HFFc6 (cell line): ENCODE measurements at regions not wholly inside any gene's neighbourhood (a gene's known extent, or its start where the extent isn't known, plus 50 kb on each side); places are given as distances from the start of the nearest gene placed in this dataset.

Experiments used
- DNase-seq: peaks from one replicate; pipeline ENCODE4 v3.0.0-alpha.2; 2018
- H3K27ac Mint-ChIP-seq: 2 replicates; pipeline ENCODE4 v1.8.0; 2020; ENCODE audit warnings: mild to moderate bottlenecking, mixed read lengths
- H3K27me3 Mint-ChIP-seq: 2 replicates; pipeline ENCODE4 v1.8.0; 2021; ENCODE audit warnings: mild to moderate bottlenecking, moderate library complexity, mixed read lengths; ENCODE audit not compliant: insufficient read depth
- H3K36me3 Mint-ChIP-seq: 2 replicates; pipeline ENCODE4 v1.8.0; 2021; ENCODE audit warnings: low read depth, mixed read lengths
- H3K4me1 Mint-ChIP-seq: 2 replicates; pipeline ENCODE4 v1.8.0; 2020; ENCODE audit warnings: low read depth, mixed read lengths
- H3K4me3 Mint-ChIP-seq: 2 replicates; pipeline ENCODE4 v1.8.0; 2020; ENCODE audit warnings: mild to moderate bottlenecking, moderate library complexity, mixed read lengths
- H3K9me3 Mint-ChIP-seq: 2 replicates; pipeline ENCODE4 v1.8.0; 2020; ENCODE audit warnings: mild to moderate bottlenecking, mixed read lengths
- CTCF ChIP-seq: fragments of 200-600 bp; sonication (generic); IDR thresholded peaks from 2 replicates; pipeline ENCODE4 v1.5.0; 2021; ENCODE audit warnings: antibody characterized with exemption, mild to moderate bottlenecking

DNA sequence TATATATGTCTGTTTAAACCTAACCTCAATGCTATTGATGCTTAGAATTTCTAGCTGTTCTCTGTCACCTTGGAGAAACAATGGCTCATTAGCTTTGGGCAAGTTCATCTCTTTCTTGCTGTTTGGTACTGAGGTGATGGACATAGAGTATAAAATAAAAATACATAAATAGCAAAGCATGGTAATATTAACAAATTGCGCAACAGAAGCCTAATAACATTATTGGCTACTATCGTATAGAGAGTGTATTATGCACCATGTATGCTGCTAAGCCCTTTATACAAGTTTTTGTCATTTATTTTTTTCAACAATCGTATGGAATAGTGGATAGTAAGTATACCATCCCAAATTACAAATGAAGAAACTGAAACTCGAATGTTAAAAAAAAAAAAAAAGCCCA is 100.1 kb downstream of the ICOS start:
- Mint-ChIP-seq H3K4me1 (no peaks in the 10 kb centered on the region), H3K4me3 (no peak overlapping the region), H3K27ac (no peak overlapping the region), H3K27me3 (peaks cover 4% of the 10 kb centered on the region), H3K9me3 (no peaks in the 10 kb centered on the region), H3K36me3 (no peaks in the 10 kb centered on the region)
- no peak for TF ChIP-seq CTCF
- no peak for DNase-seq

DNA sequence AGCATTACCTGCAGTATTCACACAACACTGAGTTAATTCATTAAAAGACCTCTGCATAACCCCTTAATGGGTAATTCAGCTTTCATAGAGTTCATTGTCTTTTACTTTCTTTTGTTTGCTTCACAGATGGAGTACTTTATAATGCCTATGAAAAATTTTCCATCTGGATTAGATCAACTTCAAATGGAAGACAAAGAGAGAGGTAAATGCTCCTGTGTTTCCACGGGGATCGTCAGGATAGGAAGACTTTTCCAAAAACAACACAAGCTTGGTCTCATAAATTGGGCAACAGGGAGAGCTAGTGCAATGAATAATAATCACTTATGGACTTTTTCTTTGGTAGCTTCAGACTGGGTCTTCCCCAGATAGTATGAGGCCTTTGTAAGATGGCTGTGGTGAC is 100.7 kb downstream of the ICOS start:
- no peak for DNase-seq
- no peaks in the 10 kb centered on the region for H3K9me3 Mint-ChIP-seq
- no peak overlapping the region for H3K27ac Mint-ChIP-seq
- peaks cover 4% of the 10 kb centered on the region for H3K27me3 Mint-ChIP-seq
- no peaks in the 10 kb centered on the region for H3K4me1 Mint-ChIP-seq
- no peaks in the 10 kb centered on the region for H3K36me3 Mint-ChIP-seq
- TF ChIP-seq CTCF, result no peak
- no peak overlapping the region for H3K4me3 Mint-ChIP-seq

GRCh38 chr2:204039298-204039838 is 102.8 kb downstream of the ICOS start:
- H3K27me3 Mint-ChIP-seq, result peaks cover 4% of the 10 kb centered on the region
- H3K4me3 Mint-ChIP-seq, result no peak overlapping the region
- no peak overlapping the region for H3K27ac Mint-ChIP-seq
- no peaks in the 10 kb centered on the region for H3K4me1 Mint-ChIP-seq
- no peak for TF ChIP-seq CTCF
- no peaks in the 10 kb centered on the region for H3K9me3 Mint-ChIP-seq
- DNase-seq, result no peak
- H3K36me3 Mint-ChIP-seq, result no peaks in the 10 kb centered on the region

- peaks cover 4% of the 10 kb centered on the region for H3K27me3 Mint-ChIP-seq
- DNase-seq, result no peak
- no peaks in the 10 kb centered on the region for H3K4me1 Mint-ChIP-seq
- no peaks in the 10 kb centered on the region for H3K9me3 Mint-ChIP-seq
- TF ChIP-seq CTCF, result no peak
- no peaks in the 10 kb centered on the region for H3K36me3 Mint-ChIP-seq
- H3K27ac Mint-ChIP-seq, result no peak overlapping the region
- no peak overlapping the region for H3K4me3 Mint-ChIP-seq
Measured at GRCh38 chr2:204040016-204040415, 103.5 kb downstream of the ICOS start.

- H3K27me3 Mint-ChIP-seq, result peaks cover under 1% of the 10 kb centered on the region; the same call in 1 of the 2 replicates
- H3K27ac Mint-ChIP-seq, result no peak overlapping the region
- H3K9me3 Mint-ChIP-seq, result no peaks in the 10 kb centered on the region
- H3K4me3 Mint-ChIP-seq, result no peak overlapping the region
- DNase-seq, result no peak
- H3K36me3 Mint-ChIP-seq, result no peaks in the 10 kb centered on the region
- H3K4me1 Mint-ChIP-seq, result no peaks in the 10 kb centered on the region
- TF ChIP-seq CTCF, result no peak
Measured at GRCh38 chr2:204042401-204042800, 105.8 kb downstream of the ICOS start.

GRCh38 chr2:204046145-204046544 is 109.6 kb downstream of the ICOS start:
- no peak overlapping the region for H3K27ac Mint-ChIP-seq
- TF ChIP-seq CTCF, result no peak
- no peak for DNase-seq
- H3K4me3 Mint-ChIP-seq, result no peak overlapping the region
- no peaks in the 10 kb centered on the region for H3K4me1 Mint-ChIP-seq
- H3K9me3 Mint-ChIP-seq, result no peaks in the 10 kb centered on the region
- peaks cover 7% of the 10 kb centered on the region for H3K27me3 Mint-ChIP-seq
- no peaks in the 10 kb centered on the region for H3K36me3 Mint-ChIP-seq
